HG03103 (cell line): ENCODE measurements at regions not wholly inside any gene's neighbourhood (a gene's known extent, or its start where the extent isn't known, plus 50 kb on each side); places are given as distances from the start of the nearest gene placed in this dataset.

Experiments
- ATAC-seq: cut with Tn5 transposase; IDR thresholded peaks from one replicate; pipeline ENCODE4 v1.9.1; 2021; ENCODE audit warnings: low read depth; ENCODE audit not compliant: unreplicated experiment

DNA sequence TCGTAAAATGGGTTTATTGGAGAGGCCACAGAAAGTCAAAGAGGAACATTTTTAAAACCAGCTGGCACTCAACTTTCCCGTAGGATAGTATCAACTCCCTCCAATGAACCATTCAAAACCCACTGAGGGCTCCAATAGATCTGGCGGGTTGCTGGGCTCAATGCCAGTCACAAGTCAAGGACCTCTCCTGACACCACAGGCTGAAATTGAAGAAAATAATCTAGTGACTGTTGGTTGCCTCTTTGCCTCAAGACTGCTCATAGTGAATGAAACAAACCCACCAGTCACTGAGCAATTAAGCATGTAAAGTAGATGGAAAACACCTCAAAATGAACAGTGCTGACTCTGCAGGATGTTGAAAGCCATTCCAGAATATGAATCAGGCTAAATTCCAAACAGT is 500.6 kb upstream of the AGTR1 start:
- no peak for ATAC-seq

DNA sequence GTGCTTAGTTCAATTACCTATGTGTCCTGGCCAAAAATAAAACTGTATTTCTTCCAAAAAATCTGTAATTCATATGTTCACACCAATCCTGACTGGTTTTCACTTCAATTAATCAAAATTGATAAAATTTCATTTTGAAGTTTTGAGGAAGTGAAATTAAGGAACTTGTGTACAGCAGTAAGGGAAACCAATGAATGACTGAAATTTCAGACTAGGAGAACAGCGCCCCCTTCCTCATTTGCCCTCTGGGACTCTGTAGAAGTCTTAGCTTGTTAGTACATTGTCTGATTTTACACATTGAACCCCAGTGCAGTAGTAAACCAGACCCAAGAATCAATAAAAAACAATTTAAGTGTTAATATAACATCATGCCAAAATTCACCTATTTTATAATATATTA is 495.3 kb upstream of the AGTR1 start:
- ATAC-seq, result no peak

DNA sequence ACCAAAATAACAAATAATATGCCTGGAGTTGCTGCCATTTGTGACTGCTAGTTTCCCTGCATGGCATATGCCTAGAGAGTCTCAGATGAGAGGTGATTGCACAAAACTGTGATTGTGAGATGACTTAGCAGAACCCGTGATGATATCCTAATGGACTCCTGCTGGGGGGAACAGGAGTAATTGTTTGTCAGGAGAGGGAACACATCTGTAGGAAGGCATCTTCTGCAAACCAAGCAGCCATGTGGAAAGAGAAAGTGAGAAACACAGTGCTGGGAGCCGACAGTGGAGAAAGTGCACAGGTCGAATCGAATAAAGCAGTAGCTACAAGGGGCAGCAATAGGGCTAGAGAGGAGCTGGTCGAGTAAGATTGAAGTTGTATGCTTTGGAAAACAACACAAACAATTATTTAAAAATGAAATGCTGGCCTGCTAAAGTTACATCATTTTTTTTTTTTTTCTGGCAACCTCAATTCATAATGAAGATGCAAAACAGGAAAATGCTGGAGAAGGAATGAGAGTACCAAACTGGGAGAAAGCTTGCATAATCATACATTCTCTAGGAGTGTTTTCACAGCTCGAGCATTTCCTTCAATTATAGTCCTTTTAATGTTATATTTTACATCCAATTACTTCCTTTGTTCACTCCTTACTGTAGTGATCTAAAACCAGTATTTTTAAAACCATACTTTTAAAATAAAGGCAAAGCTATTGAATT is 494.2 kb upstream of the AGTR1 start:
- no peak for ATAC-seq

DNA sequence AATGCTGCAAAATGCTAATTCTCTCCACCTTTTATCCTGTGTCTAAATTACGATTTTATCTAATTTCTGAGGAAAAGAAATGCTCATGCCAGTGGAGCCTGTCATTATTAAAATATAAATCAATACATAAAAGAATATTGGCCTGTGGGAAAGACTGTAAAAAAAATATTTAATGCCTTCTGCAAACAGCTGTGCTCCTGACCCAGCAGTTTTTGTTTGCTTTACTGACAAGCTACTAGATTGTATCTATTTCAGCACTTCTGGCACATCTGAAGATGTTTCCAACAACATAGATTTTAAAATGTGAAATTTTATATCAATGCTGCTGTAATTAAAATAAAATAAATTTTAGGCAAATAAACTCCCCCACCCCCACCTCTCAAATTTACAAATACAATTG is 493.6 kb upstream of the AGTR1 start:
- no peak for ATAC-seq

DNA sequence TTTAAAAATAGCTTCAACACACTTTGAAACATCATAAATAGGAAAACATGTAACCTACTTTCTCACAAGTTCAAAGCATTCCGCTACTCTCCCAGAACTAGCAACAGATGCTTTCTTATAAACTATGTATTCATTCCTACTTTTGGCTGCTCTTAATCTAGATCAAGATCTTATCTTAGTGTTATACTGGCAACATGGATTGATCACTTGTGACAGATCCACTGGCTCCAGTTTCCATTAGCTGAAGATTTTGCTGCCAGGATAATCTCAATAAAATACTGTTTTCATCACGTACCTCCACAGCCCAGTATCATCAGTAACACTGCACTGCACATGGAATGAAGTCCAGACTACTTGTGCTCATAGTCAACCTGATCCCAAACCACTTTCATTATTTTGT is 491.7 kb upstream of the AGTR1 start:
- no peak for ATAC-seq

DNA sequence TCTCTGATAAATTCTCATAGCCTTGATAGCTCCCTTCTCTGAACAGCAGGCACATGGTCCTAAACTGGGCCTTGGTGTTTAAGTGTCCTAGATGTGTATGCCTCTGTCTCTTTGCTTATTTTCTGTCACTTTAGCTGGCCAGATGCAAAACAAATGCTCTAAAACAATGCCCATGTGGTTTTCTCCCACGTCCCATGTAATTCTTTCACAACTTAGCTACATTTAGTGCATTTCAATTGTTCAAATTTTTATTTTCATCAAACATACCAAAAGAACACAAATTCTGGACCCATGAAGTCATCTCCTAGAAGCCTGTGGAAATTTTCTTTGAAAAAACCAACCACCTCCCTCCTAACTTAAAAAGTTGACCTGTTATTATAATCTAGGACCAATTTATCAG is 491.3 kb upstream of the AGTR1 start:
- ATAC-seq, result no peak

DNA sequence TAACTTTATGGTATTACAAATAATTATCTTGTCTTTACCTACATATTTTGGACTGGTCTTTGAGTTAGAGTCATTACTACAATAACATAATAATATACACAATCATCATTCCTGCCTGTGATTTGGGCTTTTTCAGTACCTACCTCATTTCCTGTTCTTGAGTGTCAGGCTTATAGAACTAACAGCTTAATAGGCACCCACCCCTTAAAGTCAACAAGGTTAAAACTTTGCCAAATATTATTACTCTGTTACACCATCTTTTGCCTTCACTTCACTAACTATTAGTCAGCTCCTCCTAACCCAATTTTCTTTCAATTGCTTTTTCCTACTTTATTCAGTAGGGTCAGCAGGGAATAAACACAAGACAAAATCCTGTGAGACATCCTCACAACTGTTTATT is 488.7 kb upstream of the AGTR1 start:
- ATAC-seq, result no peak

DNA sequence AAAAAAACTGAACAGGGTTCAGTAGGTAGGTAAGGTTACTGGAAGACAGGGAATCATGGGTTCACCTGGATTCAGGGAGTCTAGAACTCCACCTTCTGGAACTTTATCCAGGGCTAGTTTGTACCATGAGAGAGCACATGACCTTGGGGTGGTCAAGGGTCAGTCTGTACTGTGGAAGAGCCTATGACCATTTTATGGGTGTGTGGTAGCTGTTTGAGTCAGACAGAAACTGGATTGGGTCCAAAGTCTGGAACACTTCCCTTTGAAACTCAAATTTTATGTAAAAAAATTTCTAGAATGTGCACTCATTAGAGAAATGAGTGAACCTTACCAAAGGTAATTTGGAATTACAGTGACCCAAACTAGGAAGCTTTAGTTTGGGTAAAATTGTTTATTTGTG is 486.0 kb upstream of the AGTR1 start:
- no peak for ATAC-seq

DNA sequence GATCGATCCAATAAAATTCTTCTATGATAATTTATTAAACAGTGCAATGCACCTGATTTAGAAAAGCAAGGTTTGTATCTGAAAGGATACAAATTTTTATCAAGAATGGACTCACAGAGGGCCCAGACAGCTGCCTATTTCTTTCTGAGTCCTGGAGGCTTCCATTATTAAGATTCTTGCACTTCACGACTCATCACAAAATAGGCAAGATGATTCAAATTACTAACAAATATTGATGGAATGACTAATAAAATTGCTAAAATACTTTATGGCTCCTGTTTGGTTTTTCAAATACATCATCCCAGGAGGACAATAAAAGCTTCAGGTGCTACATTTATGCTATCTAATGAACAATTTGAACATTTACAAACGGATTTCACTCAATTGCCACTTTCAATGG is 483.0 kb upstream of the AGTR1 start:
- ATAC-seq, result no peak

DNA sequence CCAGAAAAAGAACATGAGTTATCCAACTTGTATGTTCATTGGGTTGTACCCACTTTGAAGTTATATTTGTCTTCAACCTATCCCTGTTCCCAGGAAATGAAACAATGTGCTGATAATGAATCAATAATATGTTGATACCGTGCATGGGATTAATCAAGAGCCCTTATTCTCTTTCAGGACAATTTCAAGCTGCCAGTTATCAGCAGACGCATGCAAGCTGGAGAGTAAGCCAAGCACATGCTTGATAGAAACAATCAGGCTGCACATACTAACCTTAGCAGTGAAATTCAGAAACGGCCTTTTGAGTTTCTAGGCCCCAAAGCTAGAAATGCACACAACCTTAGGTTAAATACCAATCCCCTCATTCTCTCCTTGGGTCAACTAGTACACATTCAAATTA is 480.4 kb upstream of the AGTR1 start:
- no peak for ATAC-seq

DNA sequence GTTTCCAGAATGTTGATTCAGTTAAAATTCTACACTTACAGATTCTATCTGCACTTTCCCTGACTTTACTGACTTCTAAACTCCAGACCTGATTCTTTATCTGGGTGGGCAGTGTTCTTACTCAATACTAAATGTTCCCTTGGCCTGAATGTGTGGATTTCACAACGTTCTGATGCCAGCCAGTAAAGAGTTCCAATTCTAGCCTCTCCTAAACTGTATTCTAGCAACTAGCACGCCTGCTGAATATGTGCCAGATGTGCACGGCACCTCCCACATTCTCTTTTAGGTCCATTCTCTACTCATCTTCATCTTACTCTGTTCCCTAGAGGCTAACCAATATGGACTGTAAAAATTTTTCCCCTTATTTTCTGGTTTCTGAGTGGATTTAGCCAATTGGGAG is 479.5 kb upstream of the AGTR1 start:
- ATAC-seq, result no peak

DNA sequence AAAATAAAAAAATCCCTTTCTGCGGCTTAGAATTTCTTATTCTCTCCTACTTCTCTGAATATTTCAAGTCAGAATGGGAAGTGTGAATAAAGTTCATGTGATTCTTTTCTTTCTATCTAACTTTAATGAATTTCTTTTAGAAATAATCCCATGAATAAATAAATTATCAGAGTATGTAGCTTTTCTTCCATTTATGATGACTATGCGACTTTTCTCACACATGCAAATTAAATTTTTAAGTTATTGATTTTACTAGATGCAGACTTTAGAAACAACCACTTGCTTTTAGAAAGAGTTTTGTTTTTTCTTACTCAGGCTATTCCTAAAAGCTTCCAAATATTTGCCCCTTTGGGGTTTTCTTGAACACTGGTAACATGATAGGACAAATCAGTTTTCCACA is 477.7 kb upstream of the AGTR1 start:
- no peak for ATAC-seq

DNA sequence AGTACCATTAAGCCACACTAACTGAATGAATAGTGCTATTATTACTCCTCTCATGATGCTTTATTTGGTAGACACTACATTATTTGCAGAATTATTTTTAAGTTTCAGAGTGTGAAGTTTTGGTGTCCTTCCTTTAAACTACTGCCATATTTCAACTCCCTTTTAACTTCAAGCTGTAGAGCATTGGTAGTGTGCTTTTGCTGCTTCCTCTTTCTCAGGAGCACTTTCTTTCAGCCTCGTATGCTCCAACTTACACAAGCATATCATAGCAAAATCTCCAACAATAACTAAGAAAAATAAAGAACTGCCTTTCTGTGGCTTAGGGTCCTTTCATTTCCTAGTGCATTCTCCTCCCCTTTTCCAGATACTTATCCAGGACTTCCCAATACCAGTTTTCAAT is 476.4 kb upstream of the AGTR1 start:
- no peak for ATAC-seq

DNA sequence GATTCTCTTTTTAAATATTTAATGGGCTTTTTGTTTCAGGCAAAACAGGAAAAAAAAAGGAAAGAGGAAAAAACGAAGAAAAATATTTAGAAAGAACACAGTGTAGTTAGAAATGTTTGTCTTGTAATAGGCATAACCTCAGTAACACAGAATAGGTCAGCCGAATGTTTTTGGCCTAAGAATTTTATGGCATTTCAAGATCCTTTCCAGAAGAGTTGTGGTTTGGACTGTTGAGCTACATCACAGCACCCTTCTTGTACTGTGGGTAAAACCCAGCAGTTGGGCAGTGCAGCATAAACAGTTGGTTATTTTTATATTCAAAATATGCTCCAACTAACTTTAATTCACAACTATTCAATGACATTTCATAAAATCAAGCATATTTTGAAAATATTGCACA is 474.4 kb upstream of the AGTR1 start:
- ATAC-seq, result no peak

DNA sequence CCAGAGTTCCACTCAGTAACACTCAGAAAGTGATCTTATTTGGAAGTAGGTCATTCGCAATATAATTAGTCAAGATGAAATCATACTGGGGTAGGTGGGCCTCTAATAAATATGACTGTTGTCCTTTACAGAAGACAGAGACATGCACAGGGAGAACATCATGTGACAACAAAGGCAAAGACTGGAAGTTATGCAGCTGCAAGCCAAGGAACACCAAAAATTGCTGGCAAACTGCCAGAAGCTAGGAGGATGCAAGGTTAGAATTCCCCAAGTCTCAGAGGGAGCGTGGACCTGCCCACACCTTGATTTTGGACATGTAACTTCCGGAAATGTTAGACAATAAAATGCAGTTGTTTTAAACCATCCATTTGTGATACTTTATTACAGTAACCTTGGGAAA is 471.5 kb upstream of the AGTR1 start:
- ATAC-seq, result no peak

DNA sequence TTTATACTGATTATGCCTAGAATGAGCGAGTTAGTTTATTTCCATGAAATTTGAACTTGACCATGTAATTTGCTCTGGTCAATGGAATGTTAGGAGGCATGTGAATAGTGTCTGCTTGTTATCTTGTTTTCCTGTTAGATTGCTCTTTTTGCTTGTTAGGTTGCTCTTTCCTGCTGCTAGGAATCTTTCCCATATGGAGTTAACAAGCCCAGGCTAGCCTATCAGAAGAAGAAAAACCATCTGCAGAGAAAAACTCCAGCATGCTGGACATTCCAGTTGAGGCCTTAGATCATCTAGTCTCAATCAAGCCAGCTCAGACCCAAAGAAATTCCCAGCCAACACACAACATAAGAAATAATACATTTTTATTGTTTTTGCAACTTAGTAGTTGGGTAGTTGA is 470.2 kb upstream of the AGTR1 start:
- ATAC-seq, result no peak

DNA sequence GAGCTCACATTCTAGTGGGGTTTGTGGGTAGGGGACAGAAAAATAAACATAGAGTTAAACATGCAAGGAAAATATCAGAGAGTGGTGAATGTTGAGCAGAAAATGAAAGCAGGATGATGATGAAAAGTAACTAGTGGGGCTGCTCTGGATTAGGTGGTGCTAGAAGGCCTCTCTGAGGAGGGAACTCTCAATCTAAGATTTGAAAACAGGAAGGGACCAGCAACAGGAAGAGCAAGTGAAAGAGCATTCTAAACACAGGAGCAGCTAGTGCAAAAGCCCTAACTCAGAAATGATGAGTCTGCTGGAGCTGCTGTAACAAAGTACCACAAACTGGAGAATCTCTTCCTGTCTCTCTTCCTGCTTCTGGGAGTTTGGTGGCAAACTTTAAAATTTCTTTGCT is 468.6 kb upstream of the AGTR1 start:
- peak; percentile 58 for ATAC-seq

DNA sequence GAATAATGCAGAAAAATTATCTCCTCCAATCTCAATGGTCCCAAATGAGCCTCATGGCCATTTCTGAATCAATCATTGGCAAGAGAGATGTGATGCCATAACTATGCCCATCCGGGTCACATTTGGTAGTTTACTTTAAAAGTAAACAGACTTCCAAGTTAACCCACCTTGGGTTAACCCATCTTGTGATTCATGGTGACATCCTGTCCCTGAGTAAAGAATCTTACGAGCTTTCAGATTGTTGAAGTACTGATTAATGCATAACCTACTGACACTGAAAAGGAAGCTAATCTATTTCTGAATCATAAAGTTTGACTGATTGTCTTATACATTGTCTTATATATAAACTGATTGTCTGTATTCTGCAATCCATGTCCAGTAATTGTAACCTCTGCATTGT is 467.2 kb upstream of the AGTR1 start:
- no peak for ATAC-seq

DNA sequence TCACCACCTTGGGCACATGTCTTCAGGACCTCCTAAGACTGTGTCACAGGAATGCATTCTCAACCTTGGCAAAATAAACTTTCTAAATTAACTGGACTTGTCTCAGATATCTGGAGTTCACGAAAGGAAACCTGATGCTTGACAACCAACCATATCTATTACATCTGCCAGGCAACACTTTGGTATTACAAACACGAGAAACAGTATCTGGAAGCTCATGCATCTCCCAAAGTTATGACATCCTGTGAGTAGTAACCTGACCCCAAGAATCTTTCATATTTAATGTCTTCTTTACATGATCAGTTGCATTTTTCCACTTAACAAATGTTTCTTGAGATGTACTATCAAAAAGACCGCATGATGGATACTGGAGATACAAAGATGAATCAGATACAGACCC is 465.3 kb upstream of the AGTR1 start:
- no peak for ATAC-seq

DNA sequence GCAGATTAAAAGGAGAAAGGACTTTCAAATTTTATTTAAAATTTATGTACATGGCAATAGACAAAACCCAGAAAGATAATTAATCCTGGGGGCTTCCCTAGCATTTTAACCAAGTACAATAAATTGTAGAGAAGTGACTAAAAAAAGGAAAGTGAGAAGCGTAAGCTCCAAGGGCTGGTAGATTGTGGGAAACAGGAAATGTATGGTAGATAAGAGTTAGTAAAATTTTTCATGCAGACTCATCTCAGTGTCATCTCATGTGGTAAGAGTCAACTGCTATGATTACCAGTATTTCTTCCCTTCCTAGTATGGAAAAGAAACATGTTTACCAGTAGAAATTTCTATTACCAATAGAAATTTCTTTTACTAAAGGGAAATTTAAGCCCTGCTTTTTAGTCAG is 464.3 kb upstream of the AGTR1 start:
- no peak for ATAC-seq

DNA sequence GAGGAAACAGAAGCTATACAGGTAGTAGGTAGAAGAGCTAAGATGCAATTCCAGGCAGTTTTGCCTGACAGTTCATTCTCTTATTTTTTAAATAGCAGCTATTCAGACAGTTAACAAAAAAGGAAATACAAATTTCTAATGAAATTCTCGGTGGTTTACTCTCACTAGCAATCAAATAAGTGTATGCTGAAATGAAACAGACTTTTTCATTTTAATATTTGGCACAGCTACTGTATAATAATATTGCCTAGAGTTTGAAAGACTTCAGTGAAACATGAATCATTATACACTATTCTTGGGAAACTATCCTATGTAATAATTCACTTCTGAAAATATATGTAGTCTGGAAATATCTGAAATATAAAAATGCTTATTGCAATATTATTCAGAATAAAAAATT is 463.2 kb upstream of the AGTR1 start:
- no peak for ATAC-seq

DNA sequence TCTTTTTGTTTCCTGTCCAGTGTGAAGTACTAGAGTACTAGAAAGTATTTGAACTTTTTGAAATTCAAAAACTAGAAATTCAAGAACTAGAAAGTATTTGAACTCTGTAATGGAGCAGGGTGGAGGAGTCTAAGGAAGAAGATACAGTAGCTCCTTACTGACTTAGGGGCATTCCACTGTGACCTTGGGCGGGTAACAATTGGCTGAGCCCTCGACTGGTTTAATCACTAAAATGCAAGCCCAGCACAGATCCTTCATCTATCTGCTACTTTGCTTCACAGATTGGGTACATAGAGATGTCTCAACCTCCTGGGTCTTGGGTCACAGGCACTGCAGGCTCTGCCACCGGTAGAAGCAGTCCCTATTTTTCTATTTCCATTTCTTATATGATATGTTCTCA is 462.1 kb upstream of the AGTR1 start:
- no peak for ATAC-seq

DNA sequence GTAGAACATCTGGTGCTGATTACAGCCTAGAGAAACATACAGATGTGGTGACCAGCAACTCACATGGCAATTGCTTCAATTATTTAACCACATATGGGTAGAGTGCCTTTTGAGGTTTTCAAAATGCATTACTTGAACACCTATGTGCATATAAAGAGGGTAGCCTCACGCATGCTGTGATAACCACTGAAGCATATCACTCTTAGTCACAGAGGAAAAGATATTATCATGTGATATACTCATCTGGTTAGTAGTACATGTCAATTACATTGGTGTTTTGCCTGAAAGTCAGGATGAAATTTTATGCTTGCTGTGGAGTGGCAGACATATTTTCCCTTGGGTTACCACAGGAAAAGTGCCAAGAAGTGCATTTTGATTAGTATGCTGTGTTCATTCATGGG is 459.3 kb upstream of the AGTR1 start:
- ATAC-seq, result no peak
